Superior temporal gyrus (tissue), 1 donor: ENCODE measurements at regions not wholly inside any gene's neighbourhood (a gene's known extent, or its start where the extent isn't known, plus 50 kb on each side); places are given as distances from the start of the nearest gene placed in this dataset.
A peak's percentile ranks its signal among the peaks of the same experiment; 100 is the strongest.
"Not testable (repeated sequence)": the region's sequence is repeated elsewhere in the genome, so short reads cannot be mapped to it uniquely, and the experiment has no call there.

ENCODE experiments used
- DNase-seq: peaks from one replicate; pipeline ENCODE4 v3.0.0-alpha.2; 2016; ENCODE audit errors: extremely low spot score

- DNase-seq = peak; percentile 87
These were observed 189.4 kb downstream of the ADRA2C start for GRCh38 chr4:3955321-3956164.

- DNase-seq = not testable (repeated sequence)
These were observed 190.1 kb downstream of the ADRA2C start for GRCh38 chr4:3956165-3956867.

DNA sequence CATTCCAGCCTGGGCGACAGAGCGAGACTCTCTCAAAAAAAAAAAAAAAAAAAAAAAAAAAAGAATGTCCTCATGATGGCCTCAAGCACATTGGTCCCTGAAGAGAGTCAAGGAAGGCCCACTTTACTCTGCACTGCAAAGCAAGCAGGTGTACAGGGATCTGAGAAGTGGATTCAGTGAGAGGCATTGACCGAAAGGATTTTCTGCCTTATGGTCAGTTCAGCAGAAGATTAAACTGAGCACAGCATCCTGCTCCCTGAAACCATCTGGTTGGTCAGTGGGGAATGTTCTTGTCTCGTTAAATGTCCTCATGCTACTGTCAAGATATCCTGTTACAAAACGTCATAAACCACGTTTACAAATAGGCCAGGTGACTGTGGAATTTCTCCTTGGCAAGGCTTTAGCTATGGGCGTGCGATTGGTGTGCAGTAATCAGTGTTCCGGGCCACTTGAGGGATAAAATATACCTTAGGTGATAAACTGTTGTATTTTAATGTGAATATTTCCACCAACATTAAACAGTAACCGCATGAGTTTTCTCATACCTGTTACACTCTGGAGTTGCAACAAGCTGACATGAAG, 195.0 kb downstream of the ADRA2C start:
- DNase-seq = not testable (repeated sequence)

GRCh38 chr4:3964572-3965278, 198.5 kb downstream of the ADRA2C start:
- DNase-seq = not testable (repeated sequence)

GRCh38 chr4:3967204-3967603, 201.0 kb downstream of the ADRA2C start:
- DNase-seq = not testable (repeated sequence)

- not testable (repeated sequence) for DNase-seq
These were observed 206.4 kb downstream of the ADRA2C start for GRCh38 chr4:3972626-3973025.

DNA sequence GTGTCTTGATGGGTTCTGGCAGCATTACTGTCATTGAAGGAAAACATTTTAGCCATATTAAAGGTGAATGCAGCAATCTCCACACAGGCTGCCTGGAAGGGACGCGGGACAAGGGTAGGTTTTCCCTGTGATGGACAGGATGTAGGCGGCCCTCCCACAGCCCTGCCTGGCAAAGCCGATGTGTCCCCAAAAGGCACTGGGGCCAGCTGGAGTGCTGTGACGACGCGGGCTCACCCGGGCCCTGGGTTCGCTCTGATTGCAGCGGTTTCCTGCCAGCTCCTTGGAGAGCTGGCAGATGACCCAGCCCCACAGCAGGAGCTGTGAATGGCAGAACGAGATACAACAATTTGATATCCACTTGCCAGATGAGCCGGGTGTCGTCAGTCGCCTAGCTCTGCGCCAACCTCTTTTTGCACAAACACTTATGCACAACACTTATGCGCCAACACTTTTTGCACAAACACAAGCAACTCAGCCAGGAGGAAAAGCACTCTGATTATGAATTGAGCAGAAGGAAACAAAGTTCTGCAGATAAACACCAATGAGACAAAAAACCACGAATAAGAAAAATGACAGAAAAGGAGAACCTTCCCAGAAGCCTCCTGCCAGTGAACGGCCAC, 207.5 kb downstream of the ADRA2C start:
- DNase-seq = not testable (repeated sequence)

GRCh38 chr4:3983518-3984125, 217.4 kb downstream of the ADRA2C start:
- peak; percentile 9 for DNase-seq

GRCh38 chr4:3984796-3985195, 218.6 kb downstream of the ADRA2C start:
- DNase-seq = not testable (repeated sequence)

- DNase-seq = not testable (repeated sequence)
These were observed 220.2 kb downstream of the ADRA2C start for GRCh38 chr4:3986412-3986811.

- not testable (repeated sequence) for DNase-seq
These were observed 229.3 kb downstream of the OTOP1 start for GRCh38 chr4:3997386-3997785.

DNA sequence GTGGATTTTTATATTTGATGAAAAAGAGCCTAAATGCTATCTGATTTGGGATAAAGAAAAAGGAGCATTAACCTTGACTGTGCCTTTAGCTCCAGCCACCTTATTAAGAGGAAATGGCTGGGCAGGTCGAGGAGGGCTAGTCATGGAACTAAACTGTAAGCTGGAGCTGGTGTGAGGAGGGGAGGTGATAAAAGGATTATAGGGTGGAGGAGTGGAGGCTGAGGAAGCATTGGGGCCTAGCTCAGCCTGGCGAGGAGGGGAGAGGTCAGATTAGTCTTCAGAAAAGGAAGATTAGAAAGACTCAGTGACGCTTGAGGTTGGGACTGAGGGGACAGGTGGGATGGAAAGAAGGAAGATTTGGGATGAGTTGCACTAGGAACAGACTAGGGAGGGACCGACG, 222.7 kb downstream of the OTOP1 start:
- not testable (repeated sequence) for DNase-seq

GRCh38 chr4:4004702-4005101, 222.0 kb downstream of the OTOP1 start:
- DNase-seq = not testable (repeated sequence)

DNA sequence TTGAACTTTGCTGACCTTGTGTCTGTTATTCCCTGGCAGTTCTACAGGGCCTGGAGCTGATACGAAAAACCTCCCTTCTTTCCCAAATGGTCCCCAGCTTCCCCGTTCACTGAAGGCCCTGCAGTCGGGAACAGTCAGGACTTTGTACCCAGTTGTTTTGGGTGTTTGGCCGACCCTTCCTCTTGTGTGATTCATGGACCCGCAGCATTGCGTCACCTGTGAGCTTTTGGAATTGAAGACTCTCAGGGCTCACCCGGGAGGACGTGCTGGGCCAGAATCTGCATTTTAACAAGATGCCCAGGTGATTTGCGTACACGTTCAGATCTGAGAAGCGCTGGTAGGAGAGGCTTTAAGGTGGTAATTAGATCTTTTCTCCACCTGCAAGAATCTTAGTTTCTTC, 220.4 kb downstream of the OTOP1 start:
- not testable (repeated sequence) for DNase-seq

- not testable (repeated sequence) for DNase-seq
These were observed 207.7 kb downstream of the OTOP1 start for GRCh38 chr4:4019071-4019470.

- DNase-seq = not testable (repeated sequence)
These were observed 205.6 kb downstream of the OTOP1 start for GRCh38 chr4:4021161-4021560.

DNA sequence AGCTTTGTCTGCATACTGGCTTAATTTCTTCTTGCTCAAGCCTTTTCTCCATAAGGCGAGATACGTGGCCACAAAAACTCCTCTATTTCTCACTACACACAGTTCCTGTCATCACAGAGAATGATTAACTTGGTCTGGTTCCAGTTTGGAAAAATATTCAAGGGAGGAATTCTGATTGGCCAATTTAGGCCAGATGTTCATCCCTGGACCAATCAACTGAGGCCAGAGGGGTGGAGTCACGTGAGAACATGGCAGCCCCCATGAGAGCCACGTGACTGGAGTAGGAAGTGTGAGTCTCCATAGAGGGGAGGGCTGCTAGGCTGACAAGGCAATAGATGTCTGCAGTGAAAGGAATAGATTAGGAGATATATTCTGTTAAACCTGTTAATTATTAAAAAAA, 200.0 kb downstream of the OTOP1 start:
- not testable (repeated sequence) for DNase-seq

GRCh38 chr4:4028752-4029151, 198.0 kb downstream of the OTOP1 start:
- DNase-seq = not testable (repeated sequence)

GRCh38 chr4:4030509-4030908, 196.2 kb downstream of the OTOP1 start:
- DNase-seq = not testable (repeated sequence)

- DNase-seq = not testable (repeated sequence)
These were observed 195.1 kb downstream of the OTOP1 start for GRCh38 chr4:4031446-4032135.
